HUES48 (cell line): ENCODE measurements at regions not wholly inside any gene's neighbourhood (a gene's known extent, or its start where the extent isn't known, plus 50 kb on each side); places are given as distances from the start of the nearest gene placed in this dataset.
A peak's percentile ranks its signal among the peaks of the same experiment; 100 is the strongest.

Experiments
- H3K27ac ChIP-seq: one replicate; pipeline ENCODE4 v1.7.0; 2013; ENCODE audit warnings: low read depth, low read length, inconsistent platforms
- H3K27me3 ChIP-seq: 2 replicates; pipeline ENCODE4 v1.6.1; 2013; ENCODE audit warnings: mild to moderate bottlenecking, low read length; ENCODE audit not compliant: control insufficient read depth, insufficient read depth
- H3K36me3 ChIP-seq: 2 replicates; pipeline ENCODE4 v1.6.1; 2013; ENCODE audit warnings: low read length; ENCODE audit not compliant: control insufficient read depth, insufficient read depth
- H3K4me1 ChIP-seq: 2 replicates; pipeline ENCODE4 v1.6.1; 2013; ENCODE audit warnings: mild to moderate bottlenecking, low read length; ENCODE audit not compliant: control insufficient read depth, insufficient read depth
- H3K4me3 ChIP-seq: 2 replicates; pipeline ENCODE4 v1.5.1; 2013; ENCODE audit warnings: mild to moderate bottlenecking, low read depth, low read length
- H3K9ac ChIP-seq: 2 replicates; pipeline ENCODE4 v1.6.1; 2013; ENCODE audit warnings: mild to moderate bottlenecking, low read depth, low read length, moderate library complexity
- H3K9me3 ChIP-seq: 2 replicates; pipeline ENCODE4 v1.6.1; 2013; ENCODE audit warnings: low read length; ENCODE audit not compliant: control insufficient read depth, insufficient read depth

DNA sequence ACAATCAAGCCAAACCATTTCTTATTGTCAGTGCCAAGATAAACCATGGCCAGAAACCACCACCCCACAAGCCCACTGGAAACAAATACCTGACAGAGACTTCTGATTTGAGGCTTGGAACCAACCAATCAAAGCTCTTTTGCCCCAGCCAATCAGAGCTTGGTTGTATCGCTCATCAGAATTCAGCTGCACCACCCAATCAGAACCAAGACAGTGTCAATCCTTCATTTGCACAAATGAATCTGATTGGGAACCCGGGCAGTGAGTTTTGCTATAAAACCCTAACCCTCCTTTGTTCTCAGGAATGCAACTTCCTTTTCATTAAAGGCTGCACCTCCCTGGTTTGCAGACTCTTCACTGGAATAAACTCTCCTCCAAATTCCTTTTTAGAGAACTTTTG, 87.4 kb downstream of the ELAPOR2 start:
- no peaks in the 10 kb centered on the region for H3K9me3 ChIP-seq
- H3K4me1 ChIP-seq, result peaks cover 36% of the 10 kb centered on the region
- H3K4me3 ChIP-seq, result no peak overlapping the region
- no peak overlapping the region for H3K9ac ChIP-seq
- no peaks in the 10 kb centered on the region for H3K27me3 ChIP-seq
- H3K27ac ChIP-seq, result no peak overlapping the region
- no peaks in the 10 kb centered on the region for H3K36me3 ChIP-seq

DNA sequence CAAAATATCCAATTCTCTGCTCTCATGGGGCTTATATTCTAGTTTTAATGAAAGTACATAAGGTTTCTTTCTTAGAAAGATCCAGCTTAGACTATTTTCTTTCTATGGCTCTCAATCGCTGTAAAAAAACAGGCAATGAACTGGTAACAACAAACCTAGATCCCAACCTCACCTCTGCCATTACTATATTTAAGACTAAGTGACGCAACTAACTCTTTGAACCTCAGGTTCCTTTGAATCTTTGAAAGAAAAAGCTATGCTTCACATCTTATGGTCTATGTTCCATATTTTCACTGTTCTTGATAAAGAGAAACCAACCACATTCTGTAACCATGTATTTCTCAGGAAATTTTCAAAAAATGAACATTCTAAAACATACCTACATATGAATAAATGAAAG, 88.5 kb downstream of the ELAPOR2 start:
- H3K27ac ChIP-seq, result no peak overlapping the region
- no peaks in the 10 kb centered on the region for H3K27me3 ChIP-seq
- no peak overlapping the region for H3K4me3 ChIP-seq
- no peaks in the 10 kb centered on the region for H3K9me3 ChIP-seq
- H3K36me3 ChIP-seq, result no peaks in the 10 kb centered on the region
- peaks cover 40% of the 10 kb centered on the region for H3K4me1 ChIP-seq
- no peak overlapping the region for H3K9ac ChIP-seq

DNA sequence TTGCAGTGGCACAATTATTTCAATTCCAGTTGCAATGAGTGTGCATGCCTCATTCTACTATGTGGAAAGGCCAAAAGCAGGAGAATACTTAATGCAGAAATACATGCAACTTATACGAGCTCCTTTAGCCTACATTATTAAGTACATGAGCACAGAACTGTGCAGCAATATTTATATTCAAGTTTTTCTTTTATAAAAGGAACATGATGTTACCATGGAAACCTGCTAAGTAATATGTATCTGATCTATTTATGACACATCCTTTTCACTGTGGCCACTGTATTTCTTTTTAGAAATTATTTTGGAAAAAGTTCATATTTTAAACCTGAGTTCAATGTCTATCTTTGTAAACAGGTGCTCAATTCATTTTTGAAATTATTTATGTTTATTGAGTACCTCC, 88.9 kb downstream of the ELAPOR2 start:
- Histone ChIP-seq H3K27me3 (no peaks in the 10 kb centered on the region), H3K9ac (no peak overlapping the region), H3K36me3 (no peaks in the 10 kb centered on the region), H3K4me1 (peaks cover 40% of the 10 kb centered on the region), H3K9me3 (no peaks in the 10 kb centered on the region), H3K4me3 (no peak overlapping the region), H3K27ac (no peak overlapping the region)

DNA sequence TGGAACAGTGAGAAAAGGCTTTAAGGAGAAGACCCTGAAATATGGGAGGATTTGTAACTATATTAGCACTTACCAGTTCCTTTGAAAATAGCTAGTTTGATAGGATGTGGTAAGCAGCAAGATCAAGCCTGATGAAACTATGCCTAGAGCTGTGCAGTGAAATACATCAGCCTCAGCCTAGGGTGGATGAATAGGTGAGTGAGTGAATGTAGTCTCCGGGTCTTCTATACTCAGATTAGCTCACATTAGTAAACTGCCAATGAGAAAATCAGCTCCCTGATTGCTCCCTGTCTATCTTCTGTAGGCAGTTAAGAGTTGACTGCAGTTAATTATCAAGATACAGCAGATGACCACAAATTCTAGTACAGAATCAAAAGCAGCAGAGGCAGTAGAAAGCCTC, 89.6 kb downstream of the ELAPOR2 start:
- Histone ChIP-seq H3K4me1 (peaks cover 46% of the 10 kb centered on the region), H3K27me3 (no peaks in the 10 kb centered on the region), H3K36me3 (no peaks in the 10 kb centered on the region), H3K4me3 (no peak overlapping the region), H3K9me3 (no peaks in the 10 kb centered on the region), H3K27ac (no peak overlapping the region), H3K9ac (no peak overlapping the region)

DNA sequence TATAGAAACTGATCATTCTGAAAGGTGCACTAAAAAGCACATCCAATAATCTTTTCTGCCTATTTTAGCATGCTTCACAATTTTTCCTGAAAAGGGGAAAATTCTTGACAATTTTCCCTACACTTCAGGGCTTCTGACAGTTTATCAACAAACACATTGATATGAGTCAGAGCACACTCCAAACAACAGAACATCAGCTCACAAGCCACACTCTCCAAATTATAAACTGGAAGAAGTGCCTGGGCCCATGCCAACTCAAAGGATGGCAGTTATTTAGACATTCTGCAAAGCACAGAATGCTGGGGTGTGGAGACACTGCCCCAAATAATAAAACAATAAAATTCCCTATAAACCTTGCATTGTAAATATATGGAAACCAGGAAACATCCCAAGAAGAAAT, 90.8 kb downstream of the ELAPOR2 start:
- Histone ChIP-seq H3K4me3 (no peak overlapping the region), H3K9ac (no peak overlapping the region), H3K9me3 (no peaks in the 10 kb centered on the region), H3K4me1 (peaks cover 59% of the 10 kb centered on the region), H3K27ac (no peak overlapping the region), H3K36me3 (no peaks in the 10 kb centered on the region), H3K27me3 (no peaks in the 10 kb centered on the region)

DNA sequence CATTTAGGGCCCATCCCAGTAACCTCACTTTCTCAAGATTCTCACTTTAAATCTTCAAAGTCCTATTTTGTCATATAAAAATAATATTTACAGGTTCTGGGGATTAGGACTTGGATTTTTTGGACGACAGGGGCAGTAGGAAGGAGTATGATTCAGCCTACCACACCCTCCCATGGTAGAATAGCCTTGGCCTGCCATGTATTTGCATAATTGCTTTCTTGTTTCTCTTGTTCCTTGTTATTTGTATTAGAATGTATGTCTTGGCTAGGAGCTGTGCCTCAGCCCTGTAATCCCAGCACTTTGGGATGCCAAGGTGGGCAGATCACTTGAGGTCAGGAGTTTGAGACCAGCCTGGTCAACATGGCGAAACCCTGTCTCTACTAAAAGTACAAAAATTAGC, 92.5 kb downstream of the ELAPOR2 start:
- Histone ChIP-seq H3K4me3 (no peak overlapping the region), H3K36me3 (no peaks in the 10 kb centered on the region), H3K9me3 (no peaks in the 10 kb centered on the region), H3K4me1 (peaks cover 62% of the 10 kb centered on the region), H3K27ac (no peak overlapping the region), H3K9ac (no peak overlapping the region), H3K27me3 (no peaks in the 10 kb centered on the region)

DNA sequence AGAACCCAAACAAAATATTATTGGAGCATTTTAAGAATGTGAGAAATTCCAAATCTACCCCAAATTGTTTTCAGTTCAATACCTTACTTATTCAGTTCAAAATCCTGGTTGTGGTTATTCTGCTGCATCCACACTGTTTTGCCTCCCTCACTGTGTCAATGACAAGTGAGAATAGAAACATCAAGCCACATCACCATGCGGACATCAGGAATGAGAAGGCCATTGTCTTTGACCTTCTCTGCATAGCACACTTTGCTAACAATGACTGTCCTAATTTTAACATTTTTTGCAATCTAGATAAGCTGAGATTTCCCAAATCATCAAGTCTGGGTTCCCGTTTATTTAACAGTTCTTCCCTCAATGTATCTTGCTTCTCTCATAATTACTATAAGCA, 93.7 kb downstream of the ELAPOR2 start:
- Histone ChIP-seq H3K9me3 (no peaks in the 10 kb centered on the region), H3K9ac (no peak overlapping the region), H3K4me3 (no peak overlapping the region; the same call in 1 of the 2 replicates), H3K27ac (peak overlapping the region; percentile 2), H3K36me3 (no peaks in the 10 kb centered on the region), H3K4me1 (peaks cover 58% of the 10 kb centered on the region), H3K27me3 (no peaks in the 10 kb centered on the region)

DNA sequence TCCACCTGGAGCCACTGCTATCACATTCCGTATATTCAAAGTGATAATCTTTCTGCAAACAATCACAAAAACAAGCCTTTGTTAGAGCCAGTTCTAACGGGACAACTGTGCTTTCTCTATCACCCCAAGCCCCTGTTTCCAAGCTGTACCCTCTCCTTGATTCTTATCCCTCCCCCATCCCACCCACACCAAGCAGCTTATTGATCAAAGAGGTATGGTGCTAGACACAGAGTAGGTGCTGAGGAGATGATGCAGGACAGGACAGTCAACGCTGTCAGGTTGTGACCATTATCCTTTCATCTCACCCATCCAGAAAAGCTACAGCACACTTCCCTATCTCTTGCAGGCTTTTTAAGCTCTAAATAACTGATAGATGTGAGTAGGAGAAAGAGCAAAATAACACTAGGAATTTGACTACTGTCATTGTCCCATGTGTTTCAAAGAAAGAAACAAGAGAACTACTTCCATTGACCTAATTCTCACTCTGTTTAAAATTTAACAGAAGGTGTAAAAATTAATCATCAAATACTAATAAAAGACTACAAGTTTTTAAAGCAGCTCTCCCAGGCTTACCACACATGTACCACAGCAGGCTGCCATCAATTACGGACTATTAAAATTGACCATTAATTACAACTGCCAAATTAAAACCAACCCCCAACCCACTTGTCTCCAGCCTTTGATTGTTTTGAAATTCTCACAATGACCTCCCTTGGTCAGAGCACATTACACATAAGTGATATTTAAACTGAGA, 94.3 kb downstream of the ELAPOR2 start:
- Histone ChIP-seq H3K9ac (no peak overlapping the region), H3K36me3 (no peaks in the 10 kb centered on the region), H3K4me1 (peaks cover 58% of the 10 kb centered on the region), H3K9me3 (no peaks in the 10 kb centered on the region), H3K4me3 (no peak overlapping the region), H3K27me3 (no peaks in the 10 kb centered on the region), H3K27ac (peak overlapping the region; percentile 2)

DNA sequence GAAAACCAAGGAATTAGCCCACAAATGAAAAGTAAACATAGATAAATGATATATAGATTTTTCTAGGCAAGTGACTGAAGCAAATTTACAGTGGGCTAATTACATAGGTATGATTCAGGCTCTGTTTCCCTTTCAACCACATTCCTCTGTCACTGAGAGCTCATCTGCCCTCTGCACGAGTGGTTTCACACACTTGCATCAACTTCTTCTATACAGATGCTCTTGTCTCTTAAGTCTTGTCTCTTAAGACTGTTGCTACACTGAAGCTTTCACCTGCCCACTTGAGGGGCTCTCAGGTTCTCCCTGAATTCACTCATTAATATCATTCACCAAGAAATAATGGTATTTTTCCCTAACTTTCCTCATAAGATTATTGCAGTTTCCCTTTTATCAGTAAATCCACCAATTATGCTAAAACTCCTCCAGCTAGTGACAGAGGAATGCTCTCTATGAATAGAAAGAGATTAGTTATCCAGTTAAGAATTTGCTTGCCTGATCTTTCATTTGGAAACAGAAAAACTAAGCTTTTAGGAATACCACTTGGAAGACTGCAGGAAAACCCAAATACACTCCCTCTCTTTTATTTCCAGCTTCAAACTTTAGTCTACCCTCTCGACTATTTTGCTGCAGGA, 95.7 kb downstream of the ELAPOR2 start:
- Histone ChIP-seq H3K9ac (no peak overlapping the region), H3K9me3 (0 out of 2 replicates have a peak, but pooled peaks cover 6% of the 10 kb centered on the region), H3K36me3 (no peaks in the 10 kb centered on the region), H3K4me1 (peaks cover 54% of the 10 kb centered on the region), H3K27me3 (no peaks in the 10 kb centered on the region), H3K27ac (peak overlapping the region; percentile 70), H3K4me3 (no peak overlapping the region)

DNA sequence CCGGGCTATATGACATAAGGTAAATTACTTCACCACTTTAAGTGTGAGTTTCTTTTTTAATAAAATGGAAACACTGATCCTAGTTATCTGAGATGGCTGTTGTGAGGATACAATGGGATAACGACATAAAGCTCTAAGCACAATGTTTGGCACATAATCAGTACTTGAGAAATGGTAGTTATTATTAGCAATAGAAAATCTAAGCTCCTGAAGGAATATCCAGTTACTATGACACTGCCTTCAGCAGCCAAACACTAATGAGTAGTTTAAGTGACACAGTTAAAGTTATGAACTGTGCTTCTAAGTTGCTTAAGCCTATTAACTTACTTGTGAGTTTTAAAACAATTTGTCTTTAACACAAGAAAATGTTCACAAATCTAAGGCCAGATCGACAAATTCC, 96.8 kb downstream of the ELAPOR2 start:
- no peaks in the 10 kb centered on the region for H3K36me3 ChIP-seq
- H3K27me3 ChIP-seq, result no peaks in the 10 kb centered on the region
- no peak overlapping the region for H3K9ac ChIP-seq
- no peak overlapping the region for H3K27ac ChIP-seq
- peaks cover 43% of the 10 kb centered on the region for H3K4me1 ChIP-seq
- H3K4me3 ChIP-seq, result no peak overlapping the region
- 0 out of 2 replicates have a peak, but pooled peaks cover 6% of the 10 kb centered on the region for H3K9me3 ChIP-seq

DNA sequence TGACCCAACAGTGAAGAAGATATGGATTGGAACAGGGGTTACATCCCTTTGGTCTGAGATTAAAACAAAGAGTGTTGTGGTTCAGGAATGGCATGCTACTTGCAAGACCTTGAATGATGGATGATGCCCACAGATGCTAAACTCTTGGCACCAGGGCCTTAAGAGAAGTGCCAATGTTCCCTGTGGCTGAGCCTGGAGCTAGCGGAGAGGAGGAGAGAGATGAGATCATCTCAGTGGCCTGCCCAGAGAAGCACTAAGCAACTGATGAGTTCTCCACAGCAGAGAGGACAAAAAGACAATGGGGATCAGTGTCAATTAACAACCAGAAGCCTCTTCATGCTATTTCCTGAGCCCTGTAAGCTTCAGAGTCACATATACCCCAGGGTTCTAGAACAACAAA, 97.8 kb downstream of the ELAPOR2 start:
- H3K4me3 ChIP-seq, result no peak overlapping the region
- no peak overlapping the region for H3K9ac ChIP-seq
- H3K27ac ChIP-seq, result no peak overlapping the region
- H3K36me3 ChIP-seq, result no peaks in the 10 kb centered on the region
- H3K27me3 ChIP-seq, result no peaks in the 10 kb centered on the region
- H3K4me1 ChIP-seq, result peaks cover 40% of the 10 kb centered on the region
- H3K9me3 ChIP-seq, result 0 out of 2 replicates have a peak, but pooled peaks cover 6% of the 10 kb centered on the region
